Body of pancreas (tissue), 4 donors: ENCODE measurements at regions not wholly inside any gene's neighbourhood (a gene's known extent, or its start where the extent isn't known, plus 50 kb on each side); places are given as distances from the start of the nearest gene placed in this dataset.

Source experiments
- POLR2A ChIP-seq, 3 donors: fragments of 450-650 bp; IDR thresholded peaks; one replicate each; pipeline ENCODE4 v1.6.1; 2016; ENCODE audit warnings: antibody characterized with exemption in 3 of 3, mild to moderate bottlenecking in 2 of 3
- TF ChIP-seq, protein P1 (sequence below), 7 experiments: fragments of 450-650 bp in 4 of 7; fragments of 200-600 bp in 3 of 7; sonication (generic) in 3 of 7; IDR thresholded peaks; one replicate each; pipeline ENCODE4 v1.5.1; 2016 to 2019; ENCODE audit warnings: antibody characterized with exemption in 7 of 7

DNA sequence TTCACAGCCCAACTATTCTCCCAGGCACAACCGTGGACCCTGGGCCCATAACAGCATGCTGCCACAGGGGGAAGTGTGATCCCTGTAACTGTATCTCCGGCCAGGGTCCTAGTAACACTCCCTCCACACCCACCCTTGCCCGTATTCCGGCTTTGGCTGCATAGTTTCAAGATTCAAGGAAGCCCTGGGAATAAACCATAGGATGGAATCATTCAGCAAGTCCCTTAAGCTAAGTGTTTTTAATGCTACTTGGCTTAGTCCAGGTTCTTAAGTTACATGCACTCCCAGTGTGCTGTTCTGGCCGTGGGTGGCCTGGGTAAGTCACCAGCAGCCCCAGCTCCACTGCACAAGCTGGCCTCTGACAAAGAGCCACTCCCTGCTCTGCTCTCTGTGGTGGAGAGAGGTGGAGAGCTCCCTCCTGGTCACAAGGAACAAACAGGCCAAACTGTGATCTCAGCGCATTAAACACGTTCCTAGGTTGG is 532.4 kb upstream of the SGCG start:
- TF ChIP-seq, protein P1, sequence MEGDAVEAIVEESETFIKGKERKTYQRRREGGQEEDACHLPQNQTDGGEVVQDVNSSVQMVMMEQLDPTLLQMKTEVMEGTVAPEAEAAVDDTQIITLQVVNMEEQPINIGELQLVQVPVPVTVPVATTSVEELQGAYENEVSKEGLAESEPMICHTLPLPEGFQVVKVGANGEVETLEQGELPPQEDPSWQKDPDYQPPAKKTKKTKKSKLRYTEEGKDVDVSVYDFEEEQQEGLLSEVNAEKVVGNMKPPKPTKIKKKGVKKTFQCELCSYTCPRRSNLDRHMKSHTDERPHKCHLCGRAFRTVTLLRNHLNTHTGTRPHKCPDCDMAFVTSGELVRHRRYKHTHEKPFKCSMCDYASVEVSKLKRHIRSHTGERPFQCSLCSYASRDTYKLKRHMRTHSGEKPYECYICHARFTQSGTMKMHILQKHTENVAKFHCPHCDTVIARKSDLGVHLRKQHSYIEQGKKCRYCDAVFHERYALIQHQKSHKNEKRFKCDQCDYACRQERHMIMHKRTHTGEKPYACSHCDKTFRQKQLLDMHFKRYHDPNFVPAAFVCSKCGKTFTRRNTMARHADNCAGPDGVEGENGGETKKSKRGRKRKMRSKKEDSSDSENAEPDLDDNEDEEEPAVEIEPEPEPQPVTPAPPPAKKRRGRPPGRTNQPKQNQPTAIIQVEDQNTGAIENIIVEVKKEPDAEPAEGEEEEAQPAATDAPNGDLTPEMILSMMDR (IDR thresholded peaks at IDR 0.05): no peak
- no peak for TF ChIP-seq POLR2A (IDR thresholded peaks at IDR 0.05)
